ENCODE measurements at regions not wholly inside any gene's neighbourhood (a gene's known extent, or its start where the extent isn't known, plus 50 kb on each side); places are given as distances from the start of the nearest gene placed in this dataset.

DNA sequence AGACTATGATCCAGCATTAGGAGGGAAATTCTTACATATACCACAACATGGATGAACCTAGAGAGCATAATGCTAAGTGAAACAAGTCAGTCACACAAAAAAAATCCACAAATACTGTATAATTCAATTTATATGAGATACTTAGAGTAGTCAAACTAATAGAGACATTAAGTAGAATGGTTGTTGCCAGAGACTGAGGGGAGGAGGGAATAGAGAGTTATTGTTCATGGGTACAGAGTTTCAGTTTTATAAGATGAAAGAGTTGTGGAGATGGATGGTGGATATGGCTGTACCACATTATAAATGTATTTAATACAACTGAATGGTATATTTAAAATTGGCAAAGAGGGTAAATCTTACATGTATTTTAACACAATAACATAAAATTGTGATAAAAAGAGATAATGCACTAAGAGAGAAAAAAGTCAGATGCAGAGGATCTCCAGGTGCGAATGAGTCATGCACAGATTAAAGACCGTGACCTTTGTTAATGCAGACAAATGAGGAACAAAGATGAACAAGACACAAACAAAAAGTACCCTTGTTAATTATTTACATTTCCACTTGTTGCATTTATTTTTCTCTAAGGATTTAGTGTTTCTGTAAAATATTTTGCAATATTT, 541.7 kb upstream of the MEX3C start:
- DNase-seq = no peak

DNA sequence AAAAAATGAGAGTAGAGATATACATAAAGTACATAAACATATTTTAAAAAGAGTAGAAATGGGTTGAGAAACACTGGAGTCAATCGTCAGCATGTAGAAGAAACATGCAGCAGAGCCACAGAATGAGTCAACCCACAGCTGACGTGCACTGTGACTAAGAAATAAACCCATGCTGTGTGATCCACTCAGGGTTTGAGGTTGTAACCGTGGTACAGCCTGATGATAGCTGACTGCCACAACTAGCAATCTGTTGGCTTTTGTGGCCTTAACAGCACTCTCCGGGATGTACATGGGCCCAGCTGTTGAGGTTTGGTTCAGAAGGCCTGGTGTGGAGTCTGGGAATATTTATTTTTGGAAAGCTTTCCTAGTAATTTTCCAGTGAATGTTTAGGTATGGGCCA, 554.4 kb upstream of the MEX3C start:
- no peak for DNase-seq

- DNase-seq = no peak
Observed at GRCh38 chr18:51753365-51754057, 556.0 kb upstream of the MEX3C start.

DNA sequence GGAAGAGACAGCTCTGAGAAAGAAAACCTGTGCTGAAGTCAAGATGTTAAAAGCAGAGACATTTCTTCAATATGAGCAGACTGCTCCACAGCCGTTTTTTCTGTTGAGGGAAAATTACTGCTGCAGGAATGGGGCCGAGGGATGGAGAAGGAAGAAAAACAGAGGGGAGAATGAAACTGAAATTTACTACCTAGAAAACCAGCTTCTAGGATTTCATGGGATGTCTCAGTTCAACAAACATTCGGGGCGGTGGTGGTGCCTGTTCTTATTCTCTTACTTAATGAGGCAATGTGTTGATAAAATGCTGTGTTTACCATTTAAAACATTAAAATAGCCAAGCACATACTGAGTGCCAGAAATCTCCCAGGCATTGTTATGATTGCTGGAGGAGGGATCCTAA, 557.1 kb upstream of the MEX3C start:
- no peak for DNase-seq

- no peak for DNase-seq
Observed at GRCh38 chr18:51757255-51757924, 559.9 kb upstream of the MEX3C start.

- no peak for DNase-seq
Observed at GRCh38 chr18:51762373-51762772, 564.9 kb upstream of the MEX3C start.

GRCh38 chr18:51765606-51766360, 568.3 kb upstream of the MEX3C start:
- no peak for DNase-seq

DNA sequence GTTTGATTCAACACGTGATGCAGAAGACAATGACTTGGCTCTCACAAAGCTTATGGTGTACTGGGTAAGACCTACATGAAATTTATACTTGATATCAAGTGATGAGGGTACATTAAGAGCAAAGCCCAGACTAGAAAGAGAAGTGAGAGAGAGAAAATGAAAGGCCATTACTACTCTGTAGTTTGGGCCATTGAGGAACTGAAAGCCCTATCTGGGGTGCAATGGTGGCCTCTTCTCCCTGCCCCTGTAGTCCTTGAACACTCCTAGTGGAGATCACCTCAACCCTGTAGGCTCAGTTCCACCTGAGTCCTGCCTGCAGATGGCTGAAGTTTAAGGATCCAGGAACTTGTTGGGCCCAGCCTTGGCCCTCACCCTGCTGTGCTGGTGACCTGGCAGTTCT, 569.8 kb upstream of the MEX3C start:
- DNase-seq = no peak

DNA sequence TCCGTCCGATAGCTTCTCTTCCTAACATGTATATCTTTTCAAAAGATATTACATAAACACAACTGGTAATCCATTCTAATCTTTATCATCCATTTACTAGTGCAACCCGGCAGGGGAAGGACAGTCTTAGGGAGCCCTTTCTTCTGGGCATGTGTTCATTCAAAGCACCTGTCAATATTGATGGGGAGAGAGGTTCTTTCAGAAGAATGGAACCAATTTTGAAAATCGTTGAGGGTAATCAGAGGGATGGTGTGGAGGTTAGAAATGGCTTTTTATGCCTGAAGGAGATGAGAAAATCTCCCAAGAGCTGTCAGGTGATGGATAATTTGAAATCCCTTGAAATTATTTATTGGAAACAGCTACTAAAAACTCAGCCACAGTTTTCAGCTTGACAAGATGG, 561.9 kb upstream of the DCC start:
- DNase-seq = no peak

DNA sequence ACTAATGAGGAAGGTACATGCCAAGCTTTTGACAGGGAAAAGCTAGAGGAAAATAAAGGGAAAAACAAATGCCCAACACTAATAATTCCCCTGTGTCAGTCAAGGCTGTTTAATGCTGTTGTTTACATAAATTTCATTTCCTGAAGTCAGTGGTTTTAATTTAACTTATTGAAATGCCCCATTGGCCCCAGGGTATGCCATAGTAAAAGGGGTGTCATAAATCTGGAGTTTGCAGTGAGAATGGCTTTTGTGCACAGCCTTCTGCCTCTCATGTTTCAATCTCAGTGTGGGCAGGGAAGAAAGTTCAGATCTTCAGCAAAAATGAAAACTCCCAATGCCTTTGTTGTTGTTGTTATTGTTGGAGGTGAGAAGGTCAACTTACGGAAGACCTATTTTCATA, 550.1 kb upstream of the DCC start:
- no peak for DNase-seq

DNA sequence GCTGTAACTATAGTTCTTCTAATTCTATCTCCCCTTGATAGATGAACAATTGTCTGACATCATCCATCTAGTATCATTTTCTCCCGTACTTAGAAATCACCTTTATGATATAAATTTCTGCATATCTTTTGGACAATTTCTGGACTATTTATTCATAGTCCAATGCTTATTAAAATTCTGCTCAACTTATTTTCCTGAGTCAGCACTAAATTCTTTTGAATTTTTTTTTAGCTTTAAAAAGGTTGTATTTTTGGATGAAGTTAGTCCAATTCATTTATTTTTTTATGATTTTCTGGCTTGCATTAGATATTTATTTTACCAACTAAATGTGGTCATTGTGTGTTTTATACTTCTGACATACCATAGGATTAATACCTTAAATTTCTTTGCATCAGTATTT, 538.5 kb upstream of the DCC start:
- DNase-seq = no peak

- no peak for DNase-seq
Observed at GRCh38 chr18:51802569-51803428, 537.2 kb upstream of the DCC start.

DNA sequence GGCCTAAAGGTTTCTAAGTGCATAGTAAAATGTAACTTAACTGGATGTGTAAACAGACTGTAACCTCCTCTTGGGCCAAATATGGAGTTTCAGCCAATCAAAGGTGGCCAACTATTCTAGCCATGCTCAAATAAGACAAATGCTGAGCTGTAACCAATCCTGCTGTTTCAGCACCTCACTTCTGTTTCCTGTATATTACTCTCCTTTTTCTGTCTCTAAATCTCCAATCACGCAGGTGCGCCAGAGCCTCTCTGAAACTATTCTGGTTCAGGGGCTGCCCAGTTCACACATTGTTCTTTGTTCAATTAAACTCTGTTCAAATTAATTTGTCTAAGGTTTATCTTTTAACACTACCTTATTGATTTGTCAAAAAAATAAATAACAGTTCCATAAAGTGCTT, 532.7 kb upstream of the DCC start:
- no peak for DNase-seq

- DNase-seq = no peak
Observed at GRCh38 chr18:51811883-51812282, 528.1 kb upstream of the DCC start.

DNA sequence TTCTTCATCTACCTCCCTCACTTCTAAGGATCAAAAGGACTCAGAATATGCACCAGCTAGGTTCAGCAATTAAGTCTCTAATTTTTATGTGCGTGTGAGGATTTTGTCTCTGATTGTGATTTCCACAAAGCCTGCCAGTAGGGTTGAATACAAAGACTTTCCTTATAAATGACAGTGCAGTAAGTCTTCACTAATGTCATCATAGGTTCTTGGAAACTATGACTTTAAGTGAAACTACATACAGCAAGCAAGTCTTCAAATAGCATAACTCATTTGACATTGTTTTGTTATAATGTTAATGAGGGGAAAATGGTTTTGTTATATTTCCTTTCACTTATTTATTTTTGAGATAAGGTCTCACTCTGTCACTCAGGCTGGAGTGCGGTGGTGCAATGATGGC, 526.3 kb upstream of the DCC start:
- DNase-seq = no peak

- no peak for DNase-seq
Observed at GRCh38 chr18:51821610-51822009, 518.4 kb upstream of the DCC start.

DNA sequence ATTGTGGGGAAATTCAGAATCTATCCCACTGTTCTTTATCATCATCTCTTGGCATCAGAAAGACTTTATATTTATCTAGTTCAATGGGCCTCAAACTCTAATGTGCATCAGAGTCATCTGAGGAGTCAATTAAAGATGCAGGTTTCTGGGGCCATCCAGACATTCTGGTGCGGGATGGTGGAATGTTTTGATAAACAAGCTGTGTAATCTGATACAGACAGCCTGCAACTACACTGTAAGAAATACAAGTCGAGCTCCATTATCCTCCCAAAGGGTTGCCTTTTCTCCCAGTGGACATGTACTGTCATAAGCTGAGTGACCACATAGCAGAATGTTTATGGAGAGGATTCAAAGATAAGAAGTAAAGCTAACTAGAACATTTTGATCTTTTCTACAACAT, 515.3 kb upstream of the DCC start:
- DNase-seq = no peak

GRCh38 chr18:51833850-51834249, 506.1 kb upstream of the DCC start:
- no peak for DNase-seq

DNA sequence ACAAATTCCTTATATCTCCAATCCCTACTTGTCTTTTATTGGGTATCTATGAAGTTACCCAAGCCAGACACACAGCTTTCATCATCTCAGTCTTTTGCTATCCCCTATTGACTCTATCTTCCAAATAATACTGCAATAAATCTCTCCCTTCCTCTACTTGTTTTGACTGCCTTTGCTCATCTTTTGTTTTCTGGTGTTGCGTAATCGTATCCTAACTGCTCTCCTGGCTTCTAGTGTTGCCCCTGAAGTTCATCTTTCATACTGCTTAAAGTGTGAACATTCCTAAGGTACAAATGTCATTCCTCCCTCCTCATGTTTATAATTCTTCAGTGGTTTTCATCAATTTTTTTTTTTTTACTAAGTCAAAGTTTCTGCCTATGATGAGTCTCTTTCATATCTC, 491.3 kb upstream of the DCC start:
- no peak for DNase-seq

DNA sequence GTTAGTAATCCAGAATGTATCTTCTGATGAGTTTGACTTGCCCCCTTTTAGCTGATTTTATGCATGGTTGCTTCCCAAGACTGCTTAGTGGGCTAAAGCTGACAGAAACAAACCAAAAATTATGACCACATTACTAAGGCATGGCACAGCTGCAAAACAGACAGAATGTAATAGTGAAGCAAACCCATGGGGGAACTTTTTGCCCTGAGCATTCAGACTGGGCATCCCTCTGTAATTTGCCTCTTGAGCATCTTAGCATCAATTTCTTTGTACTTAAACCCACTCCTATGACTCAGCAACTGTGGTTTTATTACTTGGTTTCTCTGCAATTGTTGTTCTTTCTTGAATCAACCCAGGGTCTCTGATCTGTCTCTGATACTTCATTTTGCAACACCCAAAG, 487.3 kb upstream of the DCC start:
- peak; percentile 5 for DNase-seq

GRCh38 chr18:51857989-51858388, 482.0 kb upstream of the DCC start:
- no peak for DNase-seq

- no peak for DNase-seq
Observed at GRCh38 chr18:51861046-51861445, 479.0 kb upstream of the DCC start.

Measured in NCI-H2227 treated with DMSO at 0.1 percent for 48 hours (cell line).